RWPE1 (cell line): ENCODE measurements at regions not wholly inside any gene's neighbourhood (a gene's known extent, or its start where the extent isn't known, plus 50 kb on each side); places are given as distances from the start of the nearest gene placed in this dataset.
"Not testable (repeated sequence)": the region's sequence is repeated elsewhere in the genome, so short reads cannot be mapped to it uniquely, and the experiment has no call there.

Source experiments
- CTCF ChIA-PET: fragments of 350-600 bp; sonication (Branson Sonifier 250); formaldehyde crosslinking; extraction: SDS; loops from one replicate; lab custom pipeline; 2021; lab: Yijun Ruan, JAX
- POLR2A ChIA-PET: fragments of 400-600 bp; formaldehyde crosslinking; extraction: SDS; loops from one replicate; lab custom pipeline; 2020; ENCODE audit warnings: antibody characterized with exemption; ENCODE audit not compliant: low non-redundant PET; lab: Yijun Ruan, JAX
- DNase-seq: peaks from one replicate; pipeline ENCODE4 v3.0.0; 2012; ENCODE audit warnings: low spot score
- H3K27ac ChIP-seq: fragments of 450-650 bp; 2 replicates; pipeline ENCODE4 v1.5.1; 2017
- CTCF ChIP-seq: fragments of 450-650 bp; conservative IDR thresholded peaks from 2 replicates; pipeline ENCODE4 v1.5.1; 2017; ENCODE audit warnings: low read depth, mild to moderate bottlenecking

GRCh38 chr3:112699436-112699978 is 58.6 kb upstream of the CCDC80 start:
- no peak overlapping the region for H3K27ac ChIP-seq
- no peak for DNase-seq
- POLR2A ChIA-PET: no interaction called here
- CTCF ChIA-PET: no interaction called here
- TF ChIP-seq CTCF: no peak

GRCh38 chr3:112698442-112698841 is 57.5 kb upstream of the CCDC80 start:
- H3K27ac ChIP-seq, DNase-seq, CTCF ChIA-PET, POLR2A ChIA-PET: not testable (repeated sequence)

- DNase-seq, POLR2A ChIA-PET, H3K27ac ChIP-seq, CTCF ChIA-PET: not testable (repeated sequence)
Measured at GRCh38 chr3:112696244-112696643, 55.3 kb upstream of the CCDC80 start.

GRCh38 chr3:112695377-112696108 is 54.6 kb upstream of the CCDC80 start:
- DNase-seq, POLR2A ChIA-PET, H3K27ac ChIP-seq: not testable (repeated sequence)
- CTCF ChIA-PET: interaction anchor here (0.7 kb wide), 1 partner anchor 37 kb away, joined by 4 read pairs; no protein-coding TSS in a partner anchor

- H3K27ac ChIP-seq, CTCF ChIA-PET, POLR2A ChIA-PET, DNase-seq: not testable (repeated sequence)
Measured at GRCh38 chr3:112694906-112695305, 54.0 kb upstream of the CCDC80 start.

- no peak overlapping the region for H3K27ac ChIP-seq
- CTCF ChIA-PET: interaction anchor here (0.6 kb wide), 1 partner anchor 498 kb away, joined by 3 read pairs; no protein-coding TSS in a partner anchor
- POLR2A ChIA-PET: interaction anchor here (0.6 kb wide), 1 partner anchor 53 kb away, joined by 3 read pairs; no protein-coding TSS in a partner anchor
- TF ChIP-seq CTCF: no peak
- no peak for DNase-seq
Measured at GRCh38 chr3:112693186-112693585, 52.2 kb upstream of the CCDC80 start.
